CD4-positive, alpha-beta T cell (primary cell): ENCODE measurements at regions not wholly inside any gene's neighbourhood (a gene's known extent, or its start where the extent isn't known, plus 50 kb on each side); places are given as distances from the start of the nearest gene placed in this dataset.

Experiments used
- ATAC-seq: fragments of 200-7000 bp; cut with Tn5 transposase; one replicate; pipeline ENCODE4 v1.10.0; 2022; ENCODE audit warnings: mild to moderate bottlenecking; ENCODE audit not compliant: poor library complexity
- CTCF ChIA-PET: fragments of 350-600 bp; sonication (Branson Sonifier 250); formaldehyde crosslinking; loops from one replicate; lab custom pipeline; 2021; ENCODE audit warnings: antibody characterized with exemption, inconsistent platforms; lab: Charles Lee
- POLR2A ChIA-PET: fragments of 350-600 bp; sonication (Branson Sonifier 250); formaldehyde crosslinking; loops from one replicate; lab custom pipeline; 2021; ENCODE audit warnings: antibody characterized with exemption, inconsistent platforms; lab: Charles Lee
- DNase-seq, 14 experiments: peaks; one replicate each; pipeline ENCODE4 v3.0.0-alpha.2; 2013 to 2020; ENCODE audit warnings: mixed read lengths in 2 of 14
- H3K27ac ChIP-seq, 2 donors: one replicate each; pipeline versions ENCODE4 v1.5.1 to v1.7.0; 2013; ENCODE audit warnings: low read length in 2 of 2, low read depth in 1 of 2, mild to moderate bottlenecking in 1 of 2
- H3K27me3 ChIP-seq, 2 experiments: 1 replicate in 1 of 2; 2 replicates in 1 of 2; pipeline versions ENCODE4 v1.6.1 to v1.7.0; 2013; ENCODE audit warnings: low read length in 2 of 2, control low read depth in 1 of 2, mild to moderate bottlenecking in 1 of 2, moderate library complexity in 1 of 2; ENCODE audit not compliant: insufficient read depth in 2 of 2, control insufficient read depth in 1 of 2
- H3K36me3 ChIP-seq: one replicate; pipeline ENCODE4 v1.6.1; 2013; ENCODE audit warnings: low read length, control low read depth; ENCODE audit not compliant: insufficient read depth
- H3K4me1 ChIP-seq: one replicate; pipeline ENCODE4 v1.6.1; 2013; ENCODE audit warnings: low read length, control low read depth; ENCODE audit not compliant: insufficient read depth
- H3K4me3 ChIP-seq: one replicate; pipeline ENCODE4 v1.5.1; 2013; ENCODE audit warnings: mild to moderate bottlenecking, low read length, moderate library complexity
- H3K9me3 ChIP-seq, 2 experiments: 1 replicate in 1 of 2; 2 replicates in 1 of 2; pipeline versions ENCODE4 v1.6.1 to v1.7.0; 2013; ENCODE audit warnings: low read length in 2 of 2, mild to moderate bottlenecking in 2 of 2, control low read depth in 1 of 2, moderate library complexity in 1 of 2; ENCODE audit not compliant: control insufficient read depth in 1 of 2, insufficient read depth in 1 of 2
- H3K27ac Mint-ChIP-seq: one replicate; pipeline ENCODE4 v1.8.0; 2020; ENCODE audit warnings: mixed read lengths
- H3K27me3 Mint-ChIP-seq: one replicate; pipeline ENCODE4 v1.8.0; 2021; ENCODE audit warnings: mixed read lengths
- H3K36me3 Mint-ChIP-seq: one replicate; pipeline ENCODE4 v1.8.0; 2021; ENCODE audit warnings: low read depth, mixed read lengths
- H3K4me1 Mint-ChIP-seq: one replicate; pipeline ENCODE4 v1.8.0; 2021; ENCODE audit warnings: low read depth, mixed read lengths
- H3K4me3 Mint-ChIP-seq: one replicate; pipeline ENCODE4 v1.8.0; 2020; ENCODE audit warnings: mild to moderate bottlenecking, mixed read lengths
- H3K9me3 Mint-ChIP-seq: one replicate; pipeline ENCODE4 v1.8.0; 2020; ENCODE audit warnings: mixed read lengths
- CTCF ChIP-seq: fragments of 200-600 bp; IDR thresholded peaks from one replicate; pipeline ENCODE4 v1.8.0; 2022; ENCODE audit warnings: antibody characterized with exemption, mild to moderate bottlenecking
- intact Hi-C, 2 experiments: fragments of 100-400 bp; cut with DNase I in 1 of 2; cut with micrococcal nuclease in 1 of 2; formaldehyde crosslinking; loops; one replicate each; pipeline versions ENCODE4 v1.15.1 to v1.9.0; 2023 to 2025; cut with DNase I, micrococcal nuclease

GRCh38 chr6:49342410-49342809, 120.6 kb downstream of the MMUT start:
- Histone ChIP-seq H3K4me3 (no peak overlapping the region), H3K27ac (no peak overlapping the region), H3K36me3 (no peaks in the 10 kb centered on the region), H3K27me3 (no peaks in the 10 kb centered on the region), H3K4me1 (no peaks in the 10 kb centered on the region), H3K9me3 (peaks cover 0 to 4% of the 10 kb centered on the region in 2 experiments)
- ATAC-seq = no peak
- CTCF ChIA-PET = no interaction called here
- no peak for DNase-seq
- TF ChIP-seq CTCF = no peak
- Mint-ChIP-seq H3K27ac (no peak overlapping the region), H3K4me3 (no peak overlapping the region), H3K4me1 (no peaks in the 10 kb centered on the region), H3K9me3 (no peaks in the 10 kb centered on the region), H3K27me3 (no peaks in the 10 kb centered on the region), H3K36me3 (no peaks in the 10 kb centered on the region)
- POLR2A ChIA-PET = no interaction called here
- intact Hi-C loops = no loop called here

DNA sequence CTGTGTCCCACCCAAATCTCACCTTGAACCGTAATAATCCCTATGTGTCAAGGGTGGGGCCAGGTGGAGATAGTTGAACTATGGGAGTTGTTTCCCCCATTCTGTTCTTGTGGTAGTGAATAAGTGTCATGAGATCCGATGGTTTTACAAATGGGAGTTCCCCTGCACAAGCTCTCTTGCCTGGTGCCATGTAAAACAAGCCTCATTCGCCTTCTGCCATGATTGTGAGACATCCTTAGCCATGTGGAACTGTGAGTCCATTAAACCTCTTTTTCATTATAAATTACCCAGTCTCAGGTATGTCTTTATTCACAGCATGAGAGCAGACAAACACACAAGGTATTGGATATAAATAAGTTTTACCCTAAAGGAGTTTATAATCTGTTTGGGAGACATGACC, 121.2 kb downstream of the MMUT start:
- no peak overlapping the region for H3K27ac Mint-ChIP-seq
- no peaks in the 10 kb centered on the region for H3K4me1 ChIP-seq
- H3K9me3 Mint-ChIP-seq = no peaks in the 10 kb centered on the region
- H3K36me3 ChIP-seq = no peaks in the 10 kb centered on the region
- ChIA-PET CTCF (no interaction called here), POLR2A (no interaction called here)
- no peak overlapping the region for H3K27ac ChIP-seq
- H3K27me3 ChIP-seq = no peaks in the 10 kb centered on the region
- H3K4me3 Mint-ChIP-seq = no peak overlapping the region
- DNase-seq (no peak), ATAC-seq (no peak)
- intact Hi-C loops = no loop called here
- no peak overlapping the region for H3K4me3 ChIP-seq
- no peaks in the 10 kb centered on the region for H3K36me3 Mint-ChIP-seq
- H3K4me1 Mint-ChIP-seq = no peaks in the 10 kb centered on the region
- H3K27me3 Mint-ChIP-seq = no peaks in the 10 kb centered on the region
- H3K9me3 ChIP-seq = peaks cover 0 to under 1% of the 10 kb centered on the region in 2 experiments
- TF ChIP-seq CTCF = no peak

- POLR2A ChIA-PET = no interaction called here
- no peaks in the 10 kb centered on the region for H3K9me3 ChIP-seq
- Mint-ChIP-seq H3K27me3 (no peaks in the 10 kb centered on the region), H3K4me1 (no peaks in the 10 kb centered on the region), H3K9me3 (no peaks in the 10 kb centered on the region), H3K27ac (no peak overlapping the region), H3K36me3 (no peaks in the 10 kb centered on the region), H3K4me3 (no peak overlapping the region)
- H3K4me3 ChIP-seq = no peak overlapping the region
- intact Hi-C loops = no loop called here
- no peak for DNase-seq
- CTCF ChIA-PET = no interaction called here
- no peak for ATAC-seq
- H3K27ac ChIP-seq = no peak overlapping the region
- no peaks in the 10 kb centered on the region for H3K27me3 ChIP-seq
- H3K36me3 ChIP-seq = no peaks in the 10 kb centered on the region
- H3K4me1 ChIP-seq = no peaks in the 10 kb centered on the region
- TF ChIP-seq CTCF = no peak
Observed at GRCh38 chr6:49339096-49339495, 124.0 kb downstream of the MMUT start.
